ENCODE measurements at regions not wholly inside any gene's neighbourhood (a gene's known extent, or its start where the extent isn't known, plus 50 kb on each side); places are given as distances from the start of the nearest gene placed in this dataset.

- peak; percentile 85 for DNase-seq
These were observed 207.9 kb downstream of the ERMARD start for GRCh38 chr6:169959136-169960002.

GRCh38 chr6:169958510-169958909 is 207.1 kb downstream of the ERMARD start:
- DNase-seq, result no peak

- no peak for DNase-seq
These were observed 206.0 kb downstream of the ERMARD start for GRCh38 chr6:169957351-169957963.

DNA sequence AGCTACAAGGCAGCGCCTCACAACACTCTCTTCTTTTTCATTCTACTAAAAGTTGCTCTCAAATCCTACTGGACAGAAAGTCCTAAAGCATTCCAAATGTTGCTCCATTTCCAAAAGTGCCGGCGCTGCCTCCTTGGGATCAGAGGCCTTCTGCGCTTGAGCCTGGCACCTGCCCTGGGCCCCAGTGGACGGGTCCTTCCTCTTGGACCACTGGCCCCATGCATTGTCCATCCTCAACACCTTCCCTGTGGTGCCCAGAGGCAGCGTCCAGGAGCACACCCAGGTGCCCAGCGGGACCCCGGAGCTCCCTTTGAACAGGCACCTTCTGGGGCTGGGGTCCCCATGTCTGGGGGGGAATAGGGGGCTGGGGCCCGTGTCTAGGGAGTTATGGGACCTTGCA is 205.2 kb downstream of the ERMARD start:
- no peak for DNase-seq

GRCh38 chr6:169955731-169956437 is 204.5 kb downstream of the ERMARD start:
- no peak for DNase-seq

GRCh38 chr6:169954977-169955376 is 203.6 kb downstream of the ERMARD start:
- DNase-seq, result no peak

- peak; percentile 76 for DNase-seq
These were observed 202.3 kb downstream of the ERMARD start for GRCh38 chr6:169953686-169954085.

DNA sequence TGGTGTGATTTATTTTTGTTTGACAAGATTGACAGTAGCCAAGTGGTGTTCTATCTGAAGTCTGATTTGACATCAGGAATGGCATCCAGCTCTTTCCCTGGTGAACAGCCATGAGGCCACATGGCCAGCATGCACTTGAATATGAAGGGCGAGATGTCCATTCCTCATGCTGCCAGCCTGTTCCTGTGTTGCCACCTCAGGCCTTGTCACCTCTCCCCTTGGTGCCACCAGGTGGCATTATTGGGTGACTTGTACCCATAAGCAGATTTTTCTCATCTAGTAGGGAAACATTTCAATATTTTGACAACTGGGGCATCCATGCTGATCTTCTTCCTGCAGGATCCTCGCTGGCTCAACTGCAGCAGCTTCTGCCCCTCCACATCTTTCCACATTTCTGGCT is 199.1 kb downstream of the ERMARD start:
- peak; percentile 78 for DNase-seq

DNA sequence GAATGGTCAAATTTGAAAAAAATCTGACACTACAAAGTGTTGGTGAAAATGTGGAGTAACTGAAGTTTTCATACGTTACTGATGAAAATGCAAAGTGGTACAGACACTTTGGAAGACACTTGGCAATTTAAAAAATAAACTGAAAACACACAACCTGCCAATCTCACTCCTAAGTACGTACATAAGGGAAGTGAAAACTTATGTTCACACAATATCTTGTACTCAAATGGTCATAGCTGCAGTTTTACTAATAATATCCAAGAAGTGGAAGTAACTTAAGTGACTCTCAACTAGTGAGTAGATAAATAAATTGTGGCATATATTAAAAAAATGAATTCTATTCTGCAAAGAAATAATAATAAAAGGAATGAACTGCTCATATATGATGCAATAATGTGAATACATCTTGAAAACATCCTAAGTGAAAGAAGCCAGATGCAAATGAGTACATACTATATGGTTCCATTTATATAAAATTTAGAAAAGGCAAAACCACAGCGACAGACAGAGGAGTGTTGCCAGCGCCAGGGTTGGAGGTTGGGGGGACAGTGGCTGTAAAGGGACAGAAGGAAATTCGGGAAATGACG is 198.2 kb downstream of the ERMARD start:
- no peak for DNase-seq

DNA sequence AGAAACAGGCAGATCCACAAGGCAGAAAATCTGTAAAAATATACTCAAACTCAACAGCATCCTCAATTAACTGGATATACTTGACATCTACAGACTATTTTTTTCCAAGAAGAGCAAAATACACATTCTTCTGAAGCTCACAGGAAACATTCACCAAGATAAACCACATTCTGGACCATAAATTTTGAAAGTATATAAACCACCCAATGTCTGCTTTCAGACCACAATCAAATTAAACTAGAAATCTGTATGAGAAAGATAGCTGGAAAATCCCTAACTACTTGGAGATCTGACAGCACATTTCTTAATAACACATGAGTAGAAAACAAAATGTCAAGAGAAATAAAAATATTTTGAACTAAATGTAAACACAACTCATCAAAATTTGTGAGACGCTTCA is 195.5 kb downstream of the ERMARD start:
- DNase-seq, result no peak

DNA sequence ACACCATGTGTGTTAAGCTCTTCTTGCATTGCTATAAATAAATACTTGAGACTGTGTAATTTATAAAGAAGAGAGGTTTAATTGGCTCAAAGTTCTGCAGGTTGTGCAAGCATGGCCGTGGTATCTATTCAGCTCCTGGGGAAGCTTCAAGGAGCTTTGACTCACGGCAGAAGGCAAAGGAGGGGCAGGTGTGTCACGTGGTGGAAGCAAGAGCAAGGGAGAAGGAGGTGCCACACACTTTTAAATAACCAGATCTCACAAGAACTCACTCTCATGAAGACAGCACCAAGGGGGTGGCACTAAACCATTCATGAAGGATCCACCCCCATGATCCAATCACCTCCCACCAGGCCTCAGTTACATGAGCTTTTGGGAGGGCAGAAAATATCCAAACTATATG is 193.7 kb downstream of the ERMARD start:
- no peak for DNase-seq

DNA sequence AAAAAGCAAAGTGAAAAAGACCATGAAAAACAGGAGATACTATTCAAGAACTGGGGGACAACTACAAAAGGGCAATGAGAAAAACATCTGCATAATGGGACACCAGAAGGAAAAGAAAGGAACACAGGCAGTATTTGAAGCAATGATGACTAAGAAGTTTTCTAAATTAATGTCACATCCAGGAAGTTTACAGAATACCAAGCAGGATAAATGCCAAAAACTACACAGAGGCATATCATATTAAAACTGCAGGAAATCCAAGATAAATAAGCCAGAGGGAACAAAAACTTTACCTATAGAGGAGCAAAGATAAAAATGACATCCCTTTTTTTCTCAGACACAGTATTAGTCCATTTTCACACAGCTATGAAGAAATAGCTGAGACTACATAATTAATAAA is 193.0 kb downstream of the ERMARD start:
- no peak for DNase-seq

DNA sequence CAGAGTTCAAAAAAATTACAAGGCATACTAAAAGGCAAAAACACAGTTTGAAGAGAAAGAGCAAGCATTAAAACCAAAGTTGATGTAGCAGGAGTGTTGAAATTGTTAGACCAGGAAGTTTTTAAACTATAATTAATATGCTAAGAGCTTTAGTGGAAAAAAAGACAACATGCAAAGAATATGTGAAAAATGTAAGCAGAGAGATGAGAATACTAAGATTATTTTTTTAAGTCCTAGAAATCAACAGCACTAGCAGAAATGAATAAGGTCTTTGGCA is 192.6 kb downstream of the ERMARD start:
- DNase-seq, result no peak

- no peak for DNase-seq
These were observed 192.0 kb downstream of the ERMARD start for GRCh38 chr6:169943241-169944060.

DNA sequence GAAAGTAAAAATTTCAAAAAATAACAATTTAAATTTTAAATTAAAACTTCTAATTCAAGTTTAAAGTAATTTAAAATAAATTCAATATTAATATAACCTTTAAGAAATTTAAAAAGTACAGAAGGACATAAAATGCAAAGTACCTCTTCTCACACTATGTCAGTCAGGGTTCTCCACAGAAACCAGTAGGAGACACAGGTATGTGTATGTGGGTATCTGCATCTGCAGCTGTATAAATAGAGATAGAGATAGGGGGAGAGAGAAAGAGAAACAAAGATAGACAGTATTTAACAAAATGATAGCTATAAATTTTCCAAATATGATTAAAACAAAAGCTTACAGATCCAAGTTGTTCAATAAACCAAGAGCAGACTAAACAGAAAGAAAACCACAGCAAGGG is 190.8 kb downstream of the ERMARD start:
- peak; percentile 78 for DNase-seq

DNA sequence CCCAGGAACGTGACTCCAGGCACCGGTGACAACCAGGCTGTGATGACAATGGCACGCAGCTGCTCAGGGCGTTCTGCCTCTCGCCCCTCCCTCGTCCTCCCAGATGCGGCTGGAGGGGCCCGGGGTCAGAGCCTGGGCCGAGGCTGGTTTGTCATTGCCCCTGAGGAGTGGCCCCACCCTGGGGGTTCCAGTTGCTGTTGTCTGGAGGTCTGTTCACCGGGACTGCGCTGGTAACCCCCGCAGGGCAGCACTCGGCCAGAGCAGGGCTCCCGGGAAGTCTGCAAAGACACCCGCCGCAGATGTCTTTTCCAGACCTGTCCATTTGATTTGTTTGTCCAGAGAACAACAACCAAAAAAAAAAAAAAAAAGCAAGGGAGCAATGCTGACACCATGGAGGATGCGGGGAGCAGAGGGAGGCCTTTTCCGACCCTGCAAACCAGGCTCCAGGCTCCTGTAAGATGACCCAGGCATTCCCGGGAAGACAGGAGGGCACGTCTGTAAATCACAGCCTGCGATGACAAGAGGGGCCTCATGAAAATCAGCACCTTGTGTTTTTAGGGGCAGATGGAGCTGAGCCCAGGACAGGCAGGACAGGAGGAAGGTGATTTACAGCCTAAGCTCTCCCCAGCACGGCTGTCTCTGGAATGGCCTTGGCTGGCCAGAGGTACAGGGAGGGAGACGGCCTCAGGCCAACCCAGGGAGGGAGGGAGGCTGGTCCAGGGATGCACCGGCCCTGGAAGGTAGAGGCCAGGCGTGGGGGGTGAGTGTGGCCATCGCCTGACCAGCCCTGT is 189.3 kb downstream of the ERMARD start:
- peak; percentile 66 for DNase-seq

DNA sequence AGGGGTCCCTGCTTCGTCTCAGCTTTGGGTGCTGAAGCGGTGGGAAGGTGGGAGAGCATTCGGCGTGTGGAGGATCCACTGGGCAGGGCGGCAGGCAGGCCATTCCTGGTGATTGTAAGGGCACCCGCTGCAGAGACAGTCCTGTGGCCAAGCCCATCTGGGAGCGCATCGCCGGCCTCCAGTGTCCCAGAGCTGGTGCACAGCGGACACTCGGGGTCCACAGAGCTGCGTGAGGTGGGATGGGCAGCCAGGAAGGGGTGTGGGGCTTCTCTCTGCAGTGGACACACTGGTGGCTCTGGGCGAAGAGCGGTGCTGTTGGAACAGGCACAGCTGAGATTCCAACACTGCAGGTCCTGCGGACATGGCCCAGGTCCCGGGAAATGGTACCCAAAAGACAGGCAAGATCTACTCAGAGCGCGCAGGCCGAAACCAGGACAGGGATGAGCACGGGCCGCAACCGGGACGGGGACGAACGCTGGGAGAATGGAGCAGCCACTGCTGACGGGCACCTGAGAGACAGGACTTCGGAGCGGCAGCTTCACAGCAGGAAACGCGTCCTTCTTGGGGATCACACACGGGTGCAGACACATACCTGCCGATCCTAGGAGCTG is 188.2 kb downstream of the ERMARD start:
- DNase-seq, result no peak

GRCh38 chr6:169938731-169939130 is 187.3 kb downstream of the ERMARD start:
- DNase-seq, result no peak

DNA sequence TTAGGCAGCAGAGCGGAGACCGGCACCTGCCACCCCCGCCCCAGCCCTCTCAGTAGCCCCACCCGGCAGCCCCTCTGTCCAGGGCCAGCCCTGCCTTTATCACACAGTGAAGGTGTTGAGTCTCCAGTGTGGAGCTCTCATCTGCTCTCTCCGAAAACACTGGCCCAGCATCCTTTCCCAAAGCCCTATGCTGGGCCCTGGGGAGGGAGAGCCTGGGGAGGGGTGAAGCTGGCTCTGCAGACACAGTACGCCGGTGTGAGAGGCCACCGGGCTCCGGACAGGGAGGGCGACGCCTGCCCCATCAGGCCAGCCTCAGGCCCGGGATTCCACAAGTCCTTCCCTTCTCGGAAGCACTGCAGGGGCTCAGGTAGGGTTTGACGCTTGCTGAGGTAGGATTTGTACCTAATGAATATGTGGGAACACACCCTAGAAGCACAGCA is 186.9 kb downstream of the ERMARD start:
- DNase-seq, result no peak

- no peak for DNase-seq
These were observed 186.2 kb downstream of the ERMARD start for GRCh38 chr6:169937389-169938261.
